Glomerular endothelial cell (primary cell): ENCODE measurements at regions not wholly inside any gene's neighbourhood (a gene's known extent, or its start where the extent isn't known, plus 50 kb on each side); places are given as distances from the start of the nearest gene placed in this dataset.

Experiments used
- DNase-seq: peaks from one replicate; pipeline ENCODE4 v3.0.0-alpha.2; 2011; ENCODE audit warnings: low read depth, low spot score; ENCODE audit errors: extremely low read depth

DNA sequence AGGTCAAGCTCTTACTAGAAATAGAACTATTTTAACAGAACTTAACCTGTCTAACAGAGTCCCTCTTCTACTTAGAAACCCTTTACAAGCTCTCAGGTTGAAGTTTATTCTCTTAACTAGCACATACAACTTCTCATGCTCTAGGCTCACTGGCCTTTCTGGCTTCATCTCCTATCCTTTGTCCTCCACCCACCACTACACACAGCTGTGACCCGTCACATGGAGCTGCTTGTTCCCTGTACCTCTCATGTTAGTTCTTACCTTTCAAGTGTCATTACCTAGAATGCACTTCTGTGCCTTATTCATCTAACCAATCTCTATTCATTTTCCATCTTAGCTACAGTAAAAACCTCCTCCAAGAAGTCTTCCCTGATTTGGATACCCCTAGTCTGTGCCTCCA is 89.4 kb upstream of the APC start:
- no peak for DNase-seq

DNA sequence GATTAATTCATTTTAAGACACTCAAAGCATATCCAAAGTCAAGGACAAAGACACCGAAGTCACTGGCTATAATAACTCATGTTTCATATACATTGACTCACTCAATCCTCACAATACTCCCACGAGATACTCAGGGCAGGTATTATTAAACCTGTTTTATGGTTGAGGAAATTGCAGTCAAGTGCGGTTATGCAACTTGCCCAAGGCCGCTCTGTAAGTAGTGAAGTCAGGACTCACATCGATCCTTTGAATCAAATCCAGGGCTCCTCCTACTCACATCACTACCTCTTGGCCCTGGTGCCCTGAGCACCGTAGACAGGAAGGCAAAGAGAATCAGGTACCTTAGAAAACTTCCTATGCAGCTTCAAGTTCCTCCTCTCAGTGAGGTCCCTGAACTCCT is 87.8 kb upstream of the APC start:
- DNase-seq = no peak

DNA sequence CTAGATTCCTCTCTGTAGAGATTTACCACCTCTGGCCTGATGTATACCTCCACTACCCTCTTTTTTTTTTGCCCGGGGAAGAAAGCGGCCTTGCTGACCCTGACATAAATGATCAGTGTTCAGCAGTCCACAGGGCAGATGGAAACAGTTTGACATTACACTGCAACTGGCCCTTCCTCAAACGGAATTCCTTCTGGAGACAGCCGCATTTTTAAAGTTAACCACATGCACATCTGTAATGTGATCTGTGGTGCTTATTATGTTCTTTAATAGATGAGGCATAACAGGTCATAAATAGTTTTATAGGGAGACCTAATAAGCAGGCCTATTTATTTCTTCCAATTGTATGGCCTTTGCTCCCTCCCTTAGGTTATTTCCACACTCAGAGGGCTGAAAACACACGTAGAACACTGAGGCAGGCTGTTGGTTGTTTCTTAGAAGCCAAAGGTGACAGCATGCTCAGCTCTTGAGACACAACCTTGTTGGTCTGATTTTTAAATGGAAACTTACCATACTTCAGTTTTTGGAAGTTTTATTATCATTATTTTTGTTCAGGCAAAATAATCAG is 84.0 kb upstream of the APC start:
- DNase-seq = no peak

DNA sequence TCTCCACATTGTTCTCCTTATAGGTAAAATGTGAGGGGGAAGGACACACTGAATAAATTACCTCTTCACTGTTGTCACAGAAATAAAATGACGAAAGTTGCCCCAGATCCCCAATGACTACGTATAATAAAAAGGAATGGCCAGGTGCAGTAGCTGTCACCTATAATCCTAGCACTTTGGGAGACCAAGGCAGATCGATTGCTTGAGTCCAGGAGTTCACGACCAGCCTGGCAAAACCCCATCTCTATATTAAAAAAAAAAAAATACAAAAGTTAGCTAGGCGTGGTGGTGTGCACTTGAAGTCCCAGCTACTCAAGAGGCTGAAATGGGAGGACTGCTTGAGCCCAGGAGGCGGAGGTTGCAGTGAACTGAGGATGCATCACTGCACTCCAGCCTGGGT is 82.2 kb upstream of the APC start:
- no peak for DNase-seq

DNA sequence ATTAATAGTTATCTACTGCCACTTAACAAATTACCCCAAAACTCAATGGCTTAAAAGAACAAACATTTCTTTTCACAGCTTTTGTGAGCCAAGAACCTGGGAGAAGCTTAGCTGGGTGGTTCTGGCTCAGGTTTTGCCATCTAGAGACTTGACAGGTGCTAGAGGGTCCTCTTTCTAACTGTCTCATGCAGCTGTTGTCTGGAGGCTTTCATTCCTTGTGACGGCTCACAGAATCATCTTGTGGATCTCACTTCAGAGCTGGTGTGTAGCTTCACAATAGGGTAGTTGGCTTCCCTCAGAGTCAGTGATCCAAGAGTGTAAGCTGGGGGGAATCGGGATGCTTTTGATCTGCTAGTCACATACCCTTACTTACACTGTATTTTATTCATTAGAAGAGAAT is 81.2 kb upstream of the APC start:
- no peak for DNase-seq

DNA sequence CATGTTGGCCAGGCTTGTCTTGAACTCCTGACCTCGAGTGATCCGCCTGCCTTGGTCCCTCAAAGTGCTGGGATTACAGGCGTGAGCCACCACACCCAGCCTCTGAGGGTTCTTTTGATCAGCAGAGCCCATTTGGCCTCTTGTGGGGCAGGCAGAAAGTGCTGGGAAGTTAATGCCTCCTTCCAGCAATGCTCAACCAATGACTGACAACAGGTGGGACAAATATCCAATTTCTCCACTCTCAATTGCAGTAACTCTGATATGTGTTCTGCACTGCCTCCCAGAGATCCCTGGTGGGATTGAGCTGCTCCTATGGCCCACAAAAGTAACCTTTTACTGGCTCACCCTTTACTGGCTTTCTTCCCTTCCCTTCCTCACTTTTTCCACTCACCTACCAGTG is 79.9 kb upstream of the APC start:
- no peak for DNase-seq

DNA sequence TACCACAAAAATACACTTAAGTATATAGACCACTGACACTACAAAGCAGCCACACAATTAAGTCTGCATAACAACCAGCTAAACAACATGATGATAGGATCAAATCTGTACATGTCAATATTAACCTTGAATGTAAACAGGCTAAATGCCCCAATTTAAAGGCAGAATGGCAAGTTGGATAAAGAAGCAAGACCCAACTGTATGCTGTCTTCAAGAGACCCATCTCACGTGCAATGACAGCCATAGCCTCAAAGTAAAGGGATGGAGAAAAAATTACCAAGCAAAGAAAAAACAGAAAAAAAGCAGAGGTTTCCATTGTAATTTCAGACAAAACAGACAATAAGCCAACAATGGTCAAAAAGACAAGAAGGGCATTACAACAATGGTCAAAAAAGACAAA is 77.3 kb upstream of the APC start:
- DNase-seq = no peak

DNA sequence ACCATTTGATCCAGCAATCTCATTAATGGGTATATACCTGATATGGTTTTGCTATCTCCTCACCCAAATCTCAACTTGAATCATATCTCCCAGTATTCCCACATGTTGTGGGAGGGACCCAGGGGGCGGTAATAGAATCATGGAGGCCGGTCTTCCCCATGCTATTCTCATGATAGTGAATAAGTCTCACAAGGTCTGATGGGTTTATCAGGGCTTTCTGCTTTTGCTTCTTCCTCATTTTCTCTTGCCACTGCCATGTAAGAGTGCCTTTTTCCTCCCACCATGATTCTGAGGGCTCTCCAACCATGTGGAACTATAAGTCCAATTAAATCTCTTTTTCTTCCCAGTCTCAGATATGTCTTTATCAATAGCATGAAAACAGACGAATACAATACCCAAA is 74.5 kb upstream of the APC start:
- DNase-seq = no peak

DNA sequence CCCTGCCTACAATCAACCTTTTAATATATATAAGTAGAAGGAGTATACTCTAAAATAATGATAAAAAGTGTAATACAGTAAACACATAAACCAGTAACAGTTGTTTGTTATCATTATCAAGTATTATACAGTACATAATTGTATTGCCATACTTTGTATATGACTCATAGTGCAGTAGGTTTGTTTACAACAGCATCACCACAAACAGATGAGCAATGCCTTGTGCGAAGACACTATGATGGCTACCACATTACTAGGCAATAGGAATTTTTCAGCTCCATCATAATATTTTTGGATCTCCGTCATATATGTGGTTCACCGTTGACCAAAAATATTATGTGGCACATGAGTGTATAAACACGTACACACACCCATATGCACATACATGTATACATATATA is 69.7 kb upstream of the APC start:
- DNase-seq = no peak

DNA sequence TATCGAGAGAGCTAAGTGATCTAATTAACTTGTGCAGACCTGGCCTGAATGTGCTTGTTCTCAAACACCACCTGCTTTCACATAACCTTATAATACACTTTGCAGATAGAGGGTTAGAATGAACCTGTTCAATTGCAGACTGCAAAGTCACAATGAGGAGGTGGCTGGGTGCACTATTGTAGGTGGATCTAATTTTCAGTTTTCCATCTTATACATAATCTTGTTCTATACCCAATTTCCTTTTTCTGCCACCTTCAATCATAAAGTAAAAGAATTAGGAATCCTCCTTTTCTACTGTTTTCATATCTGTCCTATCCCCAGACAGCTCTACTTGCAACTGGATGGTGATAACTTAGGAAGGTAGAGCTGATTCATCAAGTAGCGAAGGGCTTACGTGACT is 68.8 kb upstream of the APC start:
- no peak for DNase-seq

DNA sequence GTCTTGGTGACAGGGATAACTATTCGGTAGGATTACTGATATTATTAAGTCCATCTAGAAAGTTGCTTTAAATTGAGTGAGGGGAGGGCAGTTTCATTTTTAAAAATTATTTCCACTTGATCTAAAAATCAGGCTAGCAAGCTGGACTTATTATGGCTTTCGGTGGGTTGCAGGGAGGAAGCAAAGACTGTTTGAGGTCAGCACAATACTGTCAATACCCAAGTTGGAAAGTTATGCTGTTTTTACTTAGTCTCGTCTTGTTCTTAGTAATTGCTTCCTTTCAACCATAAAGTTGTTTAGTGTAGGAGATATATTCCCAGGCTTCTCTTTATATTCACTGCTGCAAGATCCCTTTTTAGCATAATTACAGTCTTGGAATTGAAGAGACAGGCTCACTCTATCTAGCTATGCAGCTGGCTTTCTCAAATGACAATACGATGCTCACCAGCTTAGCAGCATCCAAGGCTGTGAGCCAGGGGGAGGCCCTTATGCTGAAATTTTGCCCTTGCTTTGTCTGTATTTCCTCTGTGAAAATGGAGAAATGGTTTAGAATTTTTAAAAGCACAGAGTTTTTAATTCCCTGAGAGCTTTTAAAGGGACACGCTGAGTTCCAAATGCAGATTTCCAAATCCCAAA is 68.2 kb upstream of the APC start:
- no peak for DNase-seq

DNA sequence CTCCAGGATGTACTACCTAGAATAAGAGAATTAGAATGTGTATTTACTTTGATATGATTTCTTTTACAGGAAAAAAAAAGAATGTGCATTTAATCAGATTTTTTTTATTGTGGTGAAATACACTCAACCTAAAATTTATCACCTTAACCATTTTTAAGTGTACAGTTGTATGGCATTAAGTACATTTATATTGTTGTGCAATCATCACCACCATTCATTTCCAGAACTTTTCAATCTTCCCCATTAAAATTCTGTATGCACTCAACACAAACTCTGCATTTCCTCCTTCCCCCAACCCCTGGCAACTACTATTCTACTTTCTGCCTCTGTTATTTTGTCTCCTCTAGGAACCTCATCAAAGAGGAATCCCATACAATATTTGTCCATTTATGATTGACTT is 66.0 kb upstream of the APC start:
- no peak for DNase-seq

DNA sequence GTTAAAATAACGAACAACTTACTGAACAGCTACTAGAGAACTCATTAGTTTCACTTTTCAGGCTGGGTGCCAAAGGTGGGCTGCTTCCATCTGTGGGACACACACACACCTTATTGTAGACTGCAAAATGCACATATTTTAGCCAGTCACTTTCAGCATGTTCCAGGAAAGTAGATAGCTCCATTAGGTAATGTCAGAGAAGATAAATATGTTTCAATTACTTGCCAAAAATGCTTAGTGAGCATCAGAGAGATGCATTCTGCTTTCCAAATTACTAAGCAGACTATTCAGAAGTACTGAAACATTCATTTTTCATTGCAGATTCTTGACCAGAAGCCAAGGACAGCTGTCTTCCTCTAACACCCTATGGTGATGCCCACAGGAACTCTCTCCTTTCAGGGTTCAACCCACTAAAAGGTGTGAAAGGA is 56.2 kb upstream of the APC start:
- no peak for DNase-seq

DNA sequence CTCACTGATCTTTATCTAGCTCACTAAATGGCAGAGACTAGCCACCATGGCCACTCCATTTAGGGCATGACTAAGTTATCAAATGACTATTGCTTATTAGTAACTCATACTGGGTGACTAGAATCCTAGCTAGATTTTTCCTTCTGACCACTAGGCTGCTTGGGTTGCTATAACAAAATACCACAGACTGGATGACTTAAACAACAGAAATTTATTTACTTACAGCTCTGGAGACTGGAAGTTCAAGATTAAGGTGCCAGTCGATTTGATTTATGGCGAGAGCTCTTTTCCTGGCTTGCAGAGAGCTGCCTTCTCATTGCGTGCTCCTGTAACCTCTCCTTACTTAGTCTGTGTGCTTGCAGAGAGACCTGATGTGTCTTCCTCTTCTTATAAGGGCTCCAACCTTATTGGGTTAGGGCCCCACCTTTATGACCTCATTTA is 55.0 kb upstream of the APC start:
- DNase-seq = no peak

DNA sequence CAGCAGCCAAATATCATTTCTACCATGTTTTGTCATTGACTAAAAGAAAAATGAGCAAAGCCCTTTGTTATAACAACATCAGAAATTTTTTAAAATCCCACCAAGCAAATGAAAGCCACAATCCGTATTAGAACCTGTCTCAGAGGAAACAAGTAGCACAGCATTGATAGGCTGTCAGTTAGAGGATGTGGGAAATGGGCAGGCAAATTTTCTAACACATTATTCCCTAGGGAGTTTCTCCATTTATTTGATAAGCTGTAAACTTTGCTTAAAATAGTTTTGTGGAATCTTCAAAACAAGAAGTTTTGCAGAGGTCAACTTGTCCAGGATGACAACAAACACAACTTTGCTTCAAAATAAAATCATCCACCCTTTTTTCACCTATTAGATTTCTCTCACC is 53.6 kb upstream of the APC start:
- no peak for DNase-seq

DNA sequence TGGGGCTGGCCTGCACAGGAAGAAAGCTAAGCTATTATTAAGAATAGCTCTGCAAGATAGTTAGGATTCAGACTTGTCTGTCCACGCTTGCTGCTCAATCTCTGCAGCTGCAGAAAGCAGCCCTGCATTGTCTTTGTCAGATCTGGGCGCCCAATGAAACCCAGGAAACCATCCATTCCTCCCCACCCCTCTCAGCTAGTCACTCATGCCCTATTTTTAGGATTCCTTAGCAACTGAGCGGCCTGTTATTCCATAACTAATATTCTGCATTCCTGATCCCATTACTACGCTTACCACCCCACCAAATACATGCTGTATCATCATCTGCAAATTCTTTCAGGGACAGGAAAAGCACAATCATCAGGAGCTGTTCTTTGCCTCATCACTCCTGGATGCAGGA is 52.9 kb upstream of the APC start:
- no peak for DNase-seq

DNA sequence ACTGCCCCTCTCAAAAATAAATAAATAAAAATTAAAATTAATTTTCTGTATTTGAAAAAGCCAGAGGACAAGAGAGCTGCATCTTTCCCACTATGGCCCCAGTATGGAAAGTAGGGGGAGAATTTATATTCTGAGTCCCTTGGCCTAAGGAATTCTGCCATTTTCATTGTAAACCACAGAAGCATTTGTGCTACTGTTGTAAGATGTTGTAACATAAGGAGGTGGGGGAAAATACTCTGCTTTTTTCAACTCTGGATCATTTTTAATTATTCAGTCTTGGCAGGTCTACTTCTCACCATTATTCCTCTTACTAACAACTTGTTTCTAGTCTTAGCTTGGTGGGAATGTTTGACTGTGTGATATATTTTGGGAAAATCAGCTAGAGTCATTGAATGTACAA is 52.3 kb upstream of the APC start:
- DNase-seq = no peak

DNA sequence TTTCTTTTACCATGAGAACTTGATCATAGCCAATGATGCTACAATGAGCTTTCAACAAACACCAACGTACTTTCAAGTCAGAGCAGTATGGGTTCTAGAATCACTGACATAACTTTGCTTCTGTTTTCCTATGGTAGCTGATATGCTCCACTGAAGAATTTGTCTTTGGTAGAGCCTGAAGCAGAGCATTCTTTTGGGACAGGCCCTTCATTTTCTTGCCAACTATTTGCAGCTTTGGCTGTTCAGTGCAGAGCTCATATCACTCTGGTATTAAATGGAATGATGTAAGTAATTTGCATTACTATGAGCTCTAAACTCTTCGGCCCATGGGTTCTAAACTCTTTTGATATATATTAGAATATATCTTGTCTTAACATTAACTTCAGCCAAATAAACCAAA is 51.8 kb upstream of the APC start:
- DNase-seq = no peak

DNA sequence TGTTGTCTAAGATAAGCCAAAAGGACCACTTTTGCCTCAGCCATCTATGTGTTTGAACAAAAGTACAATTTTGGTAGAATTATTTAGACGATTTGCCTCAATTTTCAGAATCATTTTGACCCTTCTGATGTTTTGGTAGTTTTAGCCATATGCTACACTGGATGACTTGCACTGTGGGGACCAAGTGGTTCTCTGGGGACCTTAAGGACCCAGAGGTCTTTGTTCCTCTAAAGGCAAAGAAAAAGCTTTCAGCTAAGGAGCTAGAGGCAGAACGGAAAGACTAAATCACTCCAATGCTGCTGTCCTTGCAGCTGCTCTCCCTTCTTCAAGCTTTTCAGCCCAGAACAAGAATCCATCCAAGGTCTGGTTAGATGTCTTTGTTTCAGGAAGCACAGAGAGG is 51.0 kb upstream of the APC start:
- DNase-seq = no peak

DNA sequence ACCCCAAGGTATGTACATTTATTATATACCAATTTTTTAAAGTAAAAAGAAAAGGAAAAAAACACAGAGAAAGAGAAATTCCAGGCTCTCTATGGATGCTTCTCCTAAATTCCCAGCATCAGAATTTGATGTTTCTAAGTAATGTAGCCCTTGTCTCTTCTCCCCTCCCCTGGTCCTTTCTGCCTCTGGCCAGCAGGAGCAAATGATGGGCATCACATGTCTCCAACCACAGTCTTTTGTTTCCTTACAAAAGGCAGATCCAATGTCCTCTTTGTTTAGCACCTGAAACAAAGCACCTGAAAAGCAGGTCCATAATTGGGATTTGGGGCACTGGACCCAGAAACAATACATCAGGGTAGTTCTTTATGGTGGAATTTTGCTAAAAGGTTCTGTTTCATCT is 50.4 kb upstream of the APC start:
- no peak for DNase-seq
